HG02840 (cell line): ENCODE measurements at regions not wholly inside any gene's neighbourhood (a gene's known extent, or its start where the extent isn't known, plus 50 kb on each side); places are given as distances from the start of the nearest gene placed in this dataset.

Source experiments
- ATAC-seq: cut with Tn5 transposase; IDR thresholded peaks from one replicate; pipeline ENCODE4 v1.9.1; 2021; ENCODE audit warnings: mild to moderate bottlenecking, moderate library complexity, moderate number of reproducible peaks; ENCODE audit not compliant: unreplicated experiment, low FRiP score

DNA sequence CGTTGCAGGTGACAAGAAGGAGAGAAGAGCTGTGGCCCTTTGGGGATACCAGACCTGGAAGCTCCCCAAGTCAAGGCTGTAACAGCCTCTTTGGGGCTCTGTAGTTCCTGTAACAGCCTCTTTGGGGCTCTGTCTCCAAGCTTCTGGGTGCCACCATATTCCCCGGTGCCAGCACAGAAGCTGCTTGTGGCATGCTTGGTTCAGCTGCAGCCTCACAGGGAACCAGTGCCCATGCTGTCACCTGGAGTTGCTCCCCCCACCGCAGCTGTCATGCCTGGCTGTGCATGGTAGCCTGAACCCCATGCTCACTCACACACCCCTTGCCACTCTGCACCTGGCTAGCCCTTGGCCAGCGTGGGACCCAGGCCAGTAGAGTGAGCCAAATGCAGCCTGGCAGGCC lies 109.1 kb downstream of the ELAPOR2 start:
- no peak for ATAC-seq

DNA sequence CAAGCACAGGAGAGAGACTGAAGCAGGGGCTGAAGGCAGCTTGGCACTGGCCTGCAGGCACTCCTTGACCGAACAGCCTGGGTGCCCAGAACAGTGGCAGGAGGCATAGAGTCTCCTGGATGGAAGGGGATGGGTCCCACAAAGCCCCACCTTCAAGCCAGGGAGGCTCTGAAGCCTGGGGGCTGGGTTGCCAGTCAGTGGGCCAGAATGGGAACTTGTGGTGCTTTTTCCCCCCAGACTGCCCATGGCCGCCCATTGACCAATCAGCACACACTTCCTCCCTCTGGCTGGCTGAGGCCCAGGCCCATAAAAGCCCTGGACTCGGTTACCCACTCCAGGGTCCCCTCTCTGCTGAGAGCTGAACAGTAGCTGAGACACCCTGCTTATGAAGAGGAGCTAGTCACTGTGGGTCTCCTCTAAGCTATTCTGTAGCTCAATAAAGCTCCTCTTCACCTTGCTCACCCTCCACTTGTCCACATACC lies 109.6 kb downstream of the ELAPOR2 start:
- no peak for ATAC-seq

DNA sequence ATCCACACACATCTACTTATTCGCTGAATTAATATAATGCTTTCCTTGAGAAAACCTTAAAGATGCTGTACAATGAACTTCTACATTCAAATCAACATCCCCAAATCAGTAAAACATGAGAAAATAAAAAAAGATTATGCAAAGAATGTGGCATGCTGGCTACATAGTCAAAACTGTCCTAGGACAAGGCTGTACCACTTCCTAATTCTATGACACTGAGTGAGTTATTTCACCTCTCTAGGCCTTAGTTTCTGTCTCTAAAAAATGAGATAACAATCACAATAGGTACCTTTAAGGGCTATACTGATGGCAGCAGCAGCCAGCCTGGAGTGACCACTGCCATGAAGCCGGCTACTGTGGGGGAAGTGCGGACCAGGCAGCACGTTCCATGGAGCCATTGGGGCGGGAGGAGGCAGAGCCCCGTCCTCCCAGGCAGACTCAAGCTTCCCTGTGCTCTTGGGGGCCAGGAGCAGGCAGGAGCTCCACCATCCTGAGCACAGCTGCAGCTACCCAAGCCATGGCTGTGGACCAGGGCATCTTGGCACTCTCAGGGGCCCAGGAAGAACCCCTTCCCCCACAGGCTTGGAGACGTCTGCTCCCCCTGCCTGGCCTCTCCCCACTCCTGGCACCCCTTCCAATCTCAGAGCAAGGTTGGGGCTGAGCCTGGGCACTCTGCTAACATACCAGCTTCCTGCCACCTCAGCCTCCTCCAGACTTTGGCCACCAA lies 110.2 kb downstream of the ELAPOR2 start:
- ATAC-seq = peak; percentile 92

DNA sequence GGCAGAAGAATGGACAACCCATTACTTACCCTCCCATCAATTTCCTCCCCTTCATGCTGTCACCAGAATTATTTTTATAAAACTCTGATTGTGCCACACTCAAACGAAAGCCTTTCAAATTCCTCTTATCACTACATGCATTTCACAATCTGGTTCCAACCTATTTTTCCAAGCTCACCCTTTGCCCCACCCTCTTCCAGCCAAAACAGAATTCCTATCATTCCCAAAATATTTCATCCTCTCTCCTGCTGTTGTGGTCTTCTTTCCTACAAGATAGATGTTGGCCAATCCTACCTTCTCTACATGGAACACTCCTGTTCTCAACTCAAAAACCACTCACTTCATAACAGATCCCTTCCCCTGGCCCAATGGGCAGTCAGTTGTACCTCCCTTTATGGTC lies 111.5 kb downstream of the ELAPOR2 start:
- ATAC-seq = no peak

DNA sequence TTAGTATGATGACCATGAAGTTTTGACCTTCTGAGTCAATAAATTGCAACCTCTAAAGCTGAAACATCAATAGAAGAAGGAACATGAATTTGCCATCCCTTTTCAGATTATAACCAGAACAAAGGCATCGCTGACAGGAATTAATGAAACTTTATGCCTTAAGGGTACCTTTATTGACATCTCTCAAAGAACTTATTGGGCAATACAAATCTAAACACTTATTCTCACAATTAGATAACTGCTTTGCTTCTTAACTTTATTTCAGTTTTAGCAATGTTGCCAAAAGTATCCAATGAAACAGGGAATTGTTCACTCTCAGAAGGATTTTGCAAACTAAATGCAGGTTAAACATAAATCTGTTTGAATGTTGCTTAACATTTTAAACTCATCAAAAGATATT lies 116.0 kb downstream of the ELAPOR2 start:
- ATAC-seq = no peak

DNA sequence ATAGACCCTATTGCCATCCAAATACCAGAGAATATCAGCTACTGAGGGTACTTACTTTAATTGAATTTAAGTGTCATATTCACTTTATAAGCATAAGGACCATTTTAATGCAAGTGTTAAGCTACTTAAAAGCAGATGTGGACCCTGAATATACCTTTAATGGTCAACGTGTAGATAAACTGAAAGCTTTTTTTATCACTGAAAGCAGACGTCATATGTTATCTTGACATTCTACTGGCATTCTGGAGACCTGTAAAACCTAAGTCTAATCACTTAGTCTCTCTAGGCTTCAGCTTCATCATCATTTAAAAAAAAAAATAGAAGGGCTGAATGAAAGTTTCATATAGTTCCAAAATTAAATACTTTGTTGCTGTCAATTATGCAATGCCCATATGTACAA lies 116.5 kb downstream of the ELAPOR2 start:
- ATAC-seq = no peak

DNA sequence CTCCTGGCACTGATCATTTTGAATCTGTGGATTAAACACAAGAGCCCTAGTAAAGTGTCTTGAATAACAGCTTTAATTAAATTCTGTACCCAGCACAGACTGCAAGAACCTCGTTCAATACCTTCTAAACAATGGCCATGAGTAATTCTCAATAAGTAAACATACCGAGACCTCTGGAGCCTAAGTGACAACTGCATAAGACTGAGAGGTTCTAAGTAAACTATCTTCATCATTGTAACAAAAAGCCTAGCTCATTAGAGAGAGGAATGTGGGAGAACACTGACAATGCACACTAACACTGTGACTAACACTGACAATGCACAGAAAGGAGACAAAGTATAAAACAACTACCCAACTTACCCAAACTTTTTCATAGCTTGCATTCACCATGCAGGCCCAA lies 117.4 kb downstream of the ELAPOR2 start:
- ATAC-seq = no peak

DNA sequence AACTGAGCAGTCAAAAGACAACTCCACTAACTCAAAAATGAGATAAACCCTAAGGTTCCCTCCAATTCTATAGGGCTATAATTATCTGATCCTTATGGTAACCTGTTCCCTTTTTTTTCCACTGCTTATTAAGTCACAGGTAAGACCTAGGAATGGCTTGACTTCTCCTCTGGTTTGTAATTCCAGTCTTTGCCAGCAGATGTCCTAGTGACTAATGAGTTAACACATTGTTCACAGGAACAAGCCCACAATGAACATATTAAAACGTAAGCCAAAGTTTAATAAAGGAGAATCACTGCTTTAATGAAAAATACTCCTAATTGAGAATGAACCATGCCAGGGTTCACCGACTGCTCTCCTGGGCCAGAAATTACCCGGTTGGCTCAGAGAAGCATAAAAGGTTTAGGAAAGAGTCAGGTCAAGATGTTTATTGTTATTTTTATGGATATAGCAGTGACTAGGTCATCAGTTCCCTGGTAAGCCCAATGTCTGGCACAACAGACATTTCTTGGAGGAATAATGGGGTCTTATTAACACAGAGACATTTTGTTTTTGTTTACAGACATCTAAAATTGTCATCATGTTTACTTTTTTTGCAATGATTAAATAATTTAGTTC lies 120.1 kb downstream of the ELAPOR2 start:
- ATAC-seq = no peak

DNA sequence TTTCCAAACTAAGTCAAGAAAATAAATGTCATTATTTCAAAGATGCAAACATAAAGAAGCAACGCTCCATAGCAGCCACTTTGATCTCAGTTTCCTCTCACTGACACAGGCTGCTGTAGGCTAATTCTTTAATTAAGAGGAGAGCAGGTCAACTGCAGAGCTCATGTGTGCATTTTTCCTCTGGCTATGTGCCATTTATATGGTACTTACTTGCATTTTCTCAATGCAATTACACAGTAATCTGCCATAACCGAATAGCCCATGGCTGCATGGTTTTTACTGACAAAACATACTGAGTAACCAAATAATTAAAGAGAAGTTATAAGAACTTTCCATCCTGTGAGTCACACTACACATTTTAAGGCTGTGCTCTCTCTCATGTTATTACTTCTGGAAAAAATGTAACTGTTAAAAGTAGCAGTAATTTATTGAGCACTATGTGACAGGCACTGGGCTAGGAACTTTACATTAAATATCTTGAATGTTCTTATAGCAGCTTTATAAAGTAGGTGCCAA lies 122.0 kb downstream of the ELAPOR2 start:
- no peak for ATAC-seq

DNA sequence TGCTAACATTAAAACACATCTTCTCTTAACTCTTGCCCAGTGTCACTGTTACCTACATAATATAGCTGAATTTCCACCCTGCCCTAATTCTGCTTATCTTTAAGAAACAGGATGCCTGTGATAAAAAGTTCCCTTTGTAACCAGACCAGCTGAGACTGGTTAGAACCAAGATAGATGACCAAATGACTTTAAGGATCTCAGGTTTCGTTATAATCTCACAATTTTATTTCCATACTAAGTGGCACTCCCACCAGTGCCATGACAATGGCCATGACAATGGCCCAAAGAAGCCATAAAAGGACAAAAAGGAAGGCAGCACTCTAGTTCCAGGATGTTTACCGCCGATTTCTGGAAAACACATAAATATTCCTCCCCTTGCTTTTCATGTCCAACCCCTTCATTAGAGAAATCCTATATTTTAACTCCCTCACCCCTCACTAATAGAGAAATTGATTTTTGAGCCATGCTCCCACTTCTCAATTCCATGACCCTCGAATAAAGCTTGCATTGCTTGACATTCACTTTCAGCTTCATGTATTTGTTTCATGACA lies 126.1 kb downstream of the ELAPOR2 start:
- ATAC-seq = no peak

DNA sequence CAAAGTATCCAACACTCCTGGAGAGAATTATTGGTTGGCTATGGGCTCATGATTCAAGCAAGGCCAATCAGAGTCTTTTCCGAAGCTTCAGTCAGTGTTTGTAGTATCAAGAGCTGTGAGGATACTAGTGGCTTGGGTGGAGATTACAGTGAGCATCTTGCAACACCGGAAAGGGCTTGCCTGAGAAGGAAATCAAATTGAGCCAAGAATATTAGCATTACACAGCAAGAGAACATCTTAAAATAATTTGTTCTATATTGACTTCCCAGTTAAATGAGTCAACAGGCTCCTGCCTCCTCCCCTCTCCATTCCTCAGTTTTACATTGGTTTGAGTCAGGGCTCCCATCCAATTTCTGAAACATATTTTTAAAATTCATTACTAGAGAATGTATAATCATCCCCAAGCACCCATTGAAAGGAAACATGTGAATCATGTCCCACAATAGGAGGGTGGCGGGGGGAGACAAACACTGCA lies 127.4 kb downstream of the ELAPOR2 start:
- no peak for ATAC-seq

DNA sequence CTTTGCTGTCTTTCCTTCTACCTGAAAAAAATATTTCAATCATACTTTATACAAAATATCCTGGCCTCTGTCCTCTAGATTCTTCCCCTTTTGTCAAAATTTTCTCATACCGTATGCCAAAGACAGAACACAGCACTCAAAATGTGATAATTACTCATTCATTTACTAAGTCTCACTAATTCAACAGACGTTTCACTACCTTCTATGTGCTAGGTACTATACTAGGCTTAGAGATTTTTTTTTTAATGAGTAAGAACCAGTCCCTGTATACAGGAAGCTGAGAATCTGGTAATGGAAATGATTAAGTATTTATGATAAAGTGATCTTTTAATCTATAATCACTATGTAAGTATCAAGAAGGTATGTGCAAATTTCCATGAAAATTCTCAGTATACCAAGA lies 128.0 kb downstream of the ELAPOR2 start:
- ATAC-seq = peak; percentile 55

DNA sequence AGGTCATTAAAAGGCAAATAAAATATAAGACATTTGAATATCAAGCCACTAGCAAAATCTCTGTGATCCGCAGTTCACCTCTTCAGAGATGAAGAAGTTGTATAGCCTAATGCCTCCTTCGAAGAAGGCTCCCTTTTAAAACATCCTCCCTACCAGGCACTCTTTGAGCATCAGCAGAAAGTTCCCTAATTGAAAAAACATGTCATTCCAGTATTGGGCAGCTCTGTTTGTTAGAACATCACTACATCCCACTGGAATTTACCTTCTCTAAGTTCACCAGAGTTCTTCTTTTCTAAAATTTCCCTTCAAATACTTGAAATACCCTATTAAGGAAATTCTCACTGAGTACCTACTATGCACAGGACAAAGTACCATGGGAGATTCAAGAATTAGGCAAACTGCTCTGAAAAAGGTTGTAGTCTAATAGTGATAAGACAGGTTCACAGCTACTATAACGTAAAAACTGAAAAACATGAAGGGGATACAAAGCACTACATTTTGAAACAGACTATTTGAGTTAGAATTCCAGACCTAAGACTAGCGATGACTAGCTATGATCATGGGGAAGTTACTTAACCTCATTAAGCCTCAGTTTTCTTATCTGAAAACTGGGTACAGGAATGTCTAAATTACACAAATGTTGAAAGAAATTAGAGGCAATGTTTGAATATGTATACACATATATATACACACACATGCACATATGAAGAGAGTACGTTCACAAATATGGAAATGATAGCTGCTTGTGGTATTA lies 128.7 kb downstream of the ELAPOR2 start:
- ATAC-seq = no peak

DNA sequence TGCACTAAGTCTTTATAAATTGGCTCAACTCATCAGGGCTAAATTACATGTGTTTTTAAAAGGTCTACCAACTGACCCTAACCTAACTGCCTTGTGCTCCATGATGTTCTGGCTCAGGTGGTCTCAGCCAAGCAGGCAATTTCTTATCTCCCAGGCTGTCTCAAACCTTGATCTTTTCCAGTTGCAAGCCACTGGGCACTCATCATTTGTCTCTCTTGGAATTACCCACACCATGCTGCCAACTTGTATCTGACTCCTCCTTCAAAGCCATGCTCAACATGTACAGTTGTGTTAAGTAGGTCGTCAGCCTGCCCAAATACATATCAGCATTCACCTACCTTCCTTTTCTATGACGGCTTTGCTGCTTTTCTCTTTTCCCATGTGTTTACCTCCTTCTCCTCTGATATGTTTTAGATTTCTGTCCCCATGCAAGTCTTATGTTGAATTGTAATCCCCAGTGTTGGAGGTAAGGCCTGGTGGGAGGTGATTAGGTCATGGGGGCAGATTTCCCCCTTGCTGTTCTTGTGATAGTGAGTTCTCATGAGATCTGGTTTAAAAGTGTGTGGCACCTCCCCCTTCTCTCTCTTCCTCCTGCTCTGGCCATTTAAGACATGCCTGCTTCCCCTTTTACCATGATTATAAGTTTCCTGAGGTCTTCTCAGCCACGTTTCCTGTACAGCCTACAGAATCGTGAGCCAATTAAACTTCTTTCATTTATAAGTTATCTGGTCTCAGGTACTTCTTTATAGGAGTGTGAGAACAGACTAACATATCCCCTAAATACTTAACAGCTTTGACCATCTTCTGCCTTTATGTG lies 130.0 kb downstream of the ELAPOR2 start:
- ATAC-seq = no peak

DNA sequence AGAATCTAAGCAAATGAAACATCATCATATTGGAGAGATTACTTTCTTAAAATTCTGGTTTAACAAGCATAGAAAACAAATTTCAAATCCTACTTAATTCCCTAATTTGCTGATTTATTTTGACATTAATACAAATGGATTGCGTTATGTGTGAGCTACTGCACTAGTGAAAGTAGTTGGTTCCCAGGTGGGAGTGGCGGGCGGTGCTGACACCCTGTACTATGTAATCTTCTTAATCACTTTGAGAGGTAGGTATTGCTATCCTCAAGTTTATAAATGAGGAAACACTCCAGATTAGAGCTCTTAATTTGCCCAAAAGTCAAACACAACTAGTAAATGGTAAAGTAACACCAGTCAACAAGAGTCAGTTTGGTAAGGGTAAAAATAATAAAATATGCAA lies 131.1 kb downstream of the ELAPOR2 start:
- ATAC-seq = no peak

DNA sequence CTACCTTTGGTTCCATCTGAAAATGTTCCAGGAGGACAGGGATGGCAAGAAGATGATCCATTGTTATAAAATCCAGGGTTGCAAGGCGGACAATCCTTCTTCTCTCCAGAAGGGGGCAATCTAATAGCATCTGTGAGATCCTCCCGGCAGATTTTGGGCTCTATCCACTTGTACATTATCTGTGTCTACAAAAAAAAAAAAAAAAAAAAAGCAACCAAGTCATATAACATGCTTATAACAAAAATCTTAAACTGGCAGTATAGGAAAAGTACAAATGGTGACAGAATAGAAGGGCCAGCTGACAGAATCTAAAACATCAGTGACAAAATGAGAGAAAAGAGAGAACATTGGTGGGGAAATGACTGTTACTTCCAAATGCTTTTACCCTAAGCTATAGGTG lies 132.7 kb downstream of the ELAPOR2 start:
- ATAC-seq = no peak

DNA sequence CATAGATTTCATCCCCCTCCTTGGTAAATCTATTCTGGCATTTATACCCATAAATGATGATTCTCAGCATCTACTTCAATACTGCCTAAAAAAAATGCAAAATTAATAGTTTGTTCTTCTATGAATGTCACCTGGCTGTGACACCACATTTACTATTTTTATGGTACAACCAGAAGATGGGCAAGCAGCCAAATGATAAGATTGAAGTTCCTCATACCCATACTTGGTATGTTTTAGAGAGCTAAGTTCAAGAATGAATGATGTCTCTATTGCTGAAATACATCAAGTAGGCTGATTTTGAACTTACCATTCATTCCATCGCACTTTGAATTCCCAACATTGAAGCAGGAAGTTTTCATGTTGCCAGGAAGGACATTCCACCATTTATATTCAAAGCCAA lies 134.2 kb downstream of the ELAPOR2 start:
- ATAC-seq = no peak

DNA sequence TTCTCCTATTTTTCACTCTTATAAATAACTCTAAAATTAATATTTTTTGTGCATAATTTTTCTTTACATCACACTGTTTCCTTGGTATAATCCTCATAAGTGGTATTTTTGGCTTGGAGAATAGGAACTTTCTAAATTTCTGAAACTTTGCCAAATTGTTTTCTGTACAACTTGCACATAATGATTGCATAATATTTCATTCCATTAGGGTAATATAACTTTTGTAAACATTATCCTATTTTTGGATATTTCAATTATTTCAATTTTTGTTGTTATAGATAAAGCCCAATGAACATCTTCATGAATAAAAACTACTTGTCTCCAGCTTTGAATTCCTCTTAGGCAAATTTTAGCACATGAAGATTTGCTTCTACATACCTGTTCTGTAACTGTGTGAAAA lies 135.9 kb downstream of the ELAPOR2 start:
- ATAC-seq = no peak

DNA sequence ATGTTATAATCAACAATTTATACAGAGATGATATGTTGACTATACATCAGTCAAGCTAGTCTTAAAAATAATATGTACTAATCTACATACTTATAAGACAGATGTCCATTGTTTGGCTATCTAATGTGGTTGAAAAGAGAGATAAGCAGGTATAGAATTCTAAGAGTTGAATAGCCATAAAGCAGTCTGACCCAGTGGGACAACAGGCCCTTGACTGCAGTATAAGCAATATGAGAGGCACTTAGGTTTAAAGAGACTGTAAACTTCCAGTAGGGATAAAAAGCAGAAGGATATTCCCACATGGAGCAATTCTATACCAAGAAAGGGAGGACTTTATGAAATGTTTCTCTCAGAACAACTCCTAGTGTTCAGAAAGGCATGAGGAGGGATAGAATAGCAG lies 139.3 kb downstream of the ELAPOR2 start:
- no peak for ATAC-seq

DNA sequence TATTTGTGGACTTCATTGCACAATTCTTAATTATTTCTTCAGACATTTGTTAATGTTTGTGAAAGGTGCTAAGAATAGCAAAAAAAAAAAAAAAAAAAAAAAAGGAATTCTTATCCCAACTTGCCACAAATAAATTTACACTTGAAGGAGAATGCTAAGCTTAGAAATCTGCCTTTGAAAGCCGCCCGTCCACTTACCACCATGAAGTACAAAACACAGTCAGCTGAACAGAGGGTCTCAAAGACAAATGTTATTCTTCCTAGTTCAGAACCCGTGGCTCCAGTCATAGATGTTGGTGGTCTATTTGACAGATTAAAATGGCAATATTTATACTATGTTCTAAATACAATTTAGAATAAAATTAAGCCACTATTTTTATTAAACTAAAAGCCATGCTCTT lies 141.2 kb downstream of the ELAPOR2 start:
- no peak for ATAC-seq
